ENCODE measurements at regions not wholly inside any gene's neighbourhood (a gene's known extent, or its start where the extent isn't known, plus 50 kb on each side); places are given as distances from the start of the nearest gene placed in this dataset.
A peak's percentile ranks its signal among the peaks of the same experiment; 100 is the strongest.

DNA sequence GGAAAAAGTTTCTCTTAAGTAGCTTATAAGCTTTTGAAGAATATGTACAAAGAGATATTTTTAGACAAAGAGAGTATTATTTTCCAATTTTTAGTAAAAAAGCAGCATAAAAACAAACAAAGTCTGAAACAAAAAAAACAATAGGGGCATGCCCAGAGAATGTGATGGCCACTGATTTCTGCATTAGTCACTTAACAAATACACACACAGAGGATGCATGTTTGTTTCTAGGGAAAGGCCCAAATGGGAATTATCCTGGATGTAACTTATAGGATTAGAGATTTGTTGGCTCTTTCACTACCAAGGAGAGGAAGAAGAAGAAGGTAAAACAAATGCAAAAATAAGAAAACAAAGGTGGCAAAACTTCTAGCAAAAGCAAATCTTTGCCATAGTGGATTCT lies 95.9 kb upstream of the SCOC start:
- no peak for DNase-seq

DNA sequence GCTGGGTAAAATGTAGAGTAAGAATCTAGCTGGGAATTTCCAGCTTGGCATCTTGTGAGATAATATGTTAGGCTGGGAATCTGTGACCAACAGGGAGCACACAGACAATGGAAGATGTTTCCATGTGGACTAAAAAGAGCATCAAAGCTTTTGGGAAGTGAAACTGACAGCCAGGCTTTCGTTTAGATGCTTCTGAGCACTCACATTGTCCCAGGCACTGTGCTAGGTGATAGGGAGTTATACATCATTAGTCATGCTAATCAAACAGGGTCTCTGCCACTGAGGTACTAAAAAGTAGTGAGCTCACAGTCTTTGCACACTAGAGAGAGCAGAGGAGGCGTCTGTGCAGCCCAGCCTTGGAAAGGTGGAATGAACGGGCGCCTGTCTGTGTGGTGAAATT lies 101.9 kb upstream of the SCOC start:
- DNase-seq: no peak

- DNase-seq: no peak
Observed at GRCh38 chr4:140269369-140269768, 104.1 kb upstream of the SCOC start.

GRCh38 chr4:140268186-140268841 lies 105.1 kb upstream of the SCOC start:
- no peak for DNase-seq

GRCh38 chr4:140267576-140267975 lies 105.9 kb upstream of the SCOC start:
- no peak for DNase-seq

GRCh38 chr4:140266958-140267568 lies 106.4 kb upstream of the SCOC start:
- peak; percentile 77 for DNase-seq

DNA sequence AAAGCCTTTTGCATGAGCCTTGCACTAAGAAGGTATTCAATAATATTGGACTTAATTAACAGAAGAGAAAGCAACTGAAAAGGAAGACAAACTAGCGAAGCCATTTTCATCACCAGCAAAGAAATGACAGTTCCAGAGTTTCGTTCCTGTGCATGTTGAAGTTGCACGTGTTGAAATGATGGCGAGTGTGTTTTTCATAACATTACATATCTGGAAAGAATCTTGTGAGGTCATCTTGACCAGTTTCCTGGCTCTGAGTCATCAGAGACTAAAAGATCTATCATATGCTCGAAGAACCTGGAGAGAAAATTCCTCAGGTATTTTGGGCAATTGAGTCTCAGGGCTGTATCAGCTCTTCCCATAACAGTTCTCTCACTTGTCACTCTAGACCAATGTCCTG lies 106.2 kb upstream of the MAML3 start:
- DNase-seq: peak; percentile 80

GRCh38 chr4:140258476-140258875 lies 104.5 kb upstream of the MAML3 start:
- no peak for DNase-seq

- DNase-seq: peak; percentile 46
Observed at GRCh38 chr4:140257461-140258305, 103.7 kb upstream of the MAML3 start.

GRCh38 chr4:140256941-140257340 lies 103.0 kb upstream of the MAML3 start:
- DNase-seq: peak; percentile 61

DNA sequence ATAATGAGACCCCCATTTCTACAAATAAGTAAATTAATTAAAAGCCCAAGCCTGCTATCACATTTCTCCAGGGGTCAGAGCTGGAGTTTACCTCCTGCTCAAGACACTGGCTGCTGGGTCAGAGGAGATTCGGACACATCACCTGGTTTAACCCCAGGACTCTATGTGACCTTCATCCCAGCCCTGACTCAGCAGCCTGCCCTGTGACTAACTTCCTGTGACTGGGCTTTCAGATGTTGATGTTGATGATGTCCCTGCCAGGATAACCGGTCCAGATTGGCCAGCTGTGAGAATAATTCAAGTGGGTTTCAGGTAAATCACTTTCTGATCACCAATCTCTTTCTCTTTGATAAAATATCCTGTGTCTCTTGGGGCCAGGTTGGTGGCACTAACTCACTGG lies 102.4 kb upstream of the MAML3 start:
- DNase-seq: peak; percentile 43

DNA sequence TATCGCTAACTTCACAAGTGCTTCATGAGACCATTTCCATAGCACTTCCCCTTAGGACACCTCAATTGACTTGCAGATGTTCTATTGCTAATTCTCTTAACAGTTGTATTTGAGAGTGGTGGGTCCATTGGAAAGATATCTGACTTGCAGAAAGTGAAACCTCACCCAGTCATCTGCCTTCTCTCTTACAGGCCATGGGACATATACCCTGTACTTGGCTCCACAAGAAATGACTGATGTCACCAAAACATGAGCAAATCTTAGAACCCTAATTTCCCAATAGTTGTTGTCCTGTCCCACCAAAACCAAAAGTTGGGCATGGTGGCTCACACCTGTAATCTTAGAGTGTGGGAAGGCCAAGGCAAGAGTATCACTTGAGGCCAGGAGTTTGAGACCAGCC lies 101.9 kb upstream of the MAML3 start:
- DNase-seq: no peak

DNA sequence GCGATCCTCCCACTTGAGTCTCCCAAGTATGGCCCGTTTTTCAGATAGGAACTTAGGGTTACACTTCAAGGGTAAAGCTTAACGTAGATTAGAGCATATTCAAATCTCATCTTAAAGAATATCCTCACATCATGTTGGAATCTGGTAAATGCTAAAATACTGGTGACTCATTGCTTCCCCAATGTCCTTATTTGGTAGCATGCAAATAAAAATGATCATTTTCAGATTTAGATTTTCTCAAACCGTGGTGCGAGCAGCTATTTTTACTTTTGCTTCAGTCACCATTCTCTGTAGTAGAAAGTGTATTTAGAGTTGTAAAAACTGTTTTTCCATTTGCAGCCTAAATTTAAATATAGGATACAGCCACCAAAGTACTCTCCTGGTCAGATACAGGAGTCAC lies 101.5 kb upstream of the MAML3 start:
- DNase-seq: peak; percentile 69

DNA sequence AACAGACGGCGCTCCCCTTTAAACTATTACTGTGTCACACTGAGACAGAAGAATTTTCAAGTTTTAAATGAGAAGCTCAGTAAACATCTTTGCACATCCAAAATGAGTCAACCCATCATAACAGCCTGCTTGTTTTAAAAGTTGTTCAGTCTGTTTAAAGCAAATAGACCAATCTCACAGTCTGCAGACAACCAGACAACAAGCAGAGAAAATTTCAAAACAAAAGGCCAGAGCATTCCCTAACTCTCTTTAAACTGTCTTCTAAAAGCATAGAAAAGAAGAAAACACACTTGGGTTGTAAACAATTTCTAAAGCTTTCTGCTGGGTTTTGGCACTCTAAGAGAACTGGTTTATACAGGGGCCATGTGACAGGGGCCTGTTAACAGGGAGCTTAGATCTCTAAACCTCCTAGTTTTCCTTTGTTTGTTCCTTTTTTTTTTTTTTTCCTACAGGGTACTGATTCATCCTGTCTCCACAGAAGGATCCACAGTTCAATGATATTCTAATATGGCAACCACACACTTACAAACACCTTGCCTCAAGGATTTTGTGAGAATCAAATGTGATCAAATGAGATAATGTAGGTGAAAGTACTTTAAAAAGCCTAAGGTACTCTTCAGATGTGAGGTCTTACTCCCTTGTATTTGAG lies 100.8 kb upstream of the MAML3 start:
- DNase-seq: no peak

- DNase-seq: peak; percentile 24
Observed at GRCh38 chr4:140253556-140254027, 99.6 kb upstream of the MAML3 start.

- DNase-seq: peak; percentile 84
Observed at GRCh38 chr4:140252742-140253555, 99.0 kb upstream of the MAML3 start.

DNA sequence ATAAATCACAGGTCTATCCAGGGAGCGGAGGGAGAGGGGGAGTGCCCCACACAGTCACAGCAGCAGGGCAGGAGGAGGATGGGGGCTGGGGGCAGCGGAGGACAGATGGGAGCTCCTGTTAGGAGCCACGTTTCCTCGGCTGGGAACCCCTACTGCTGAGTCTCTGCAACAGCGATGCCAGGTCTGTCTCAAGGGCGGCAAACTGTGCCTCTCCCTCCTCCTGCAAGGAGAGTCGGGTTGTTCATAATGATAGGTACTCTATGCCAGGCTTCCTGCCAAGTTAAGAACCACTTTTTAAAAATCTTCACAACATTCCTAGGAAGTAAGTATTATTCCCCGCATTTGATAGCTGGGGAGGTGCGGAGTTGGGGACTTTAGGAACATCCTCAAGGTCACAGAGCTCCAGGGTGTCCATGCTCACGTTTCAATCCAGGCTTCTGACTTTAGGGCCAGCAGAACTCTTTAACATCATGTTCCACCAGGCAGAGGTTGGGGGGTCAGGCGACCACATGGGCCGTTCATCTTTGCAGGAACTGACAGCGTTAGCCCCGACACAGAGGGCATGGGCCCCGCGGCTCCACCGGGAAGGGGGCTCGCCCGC lies 98.3 kb upstream of the MAML3 start:
- peak; percentile 38 for DNase-seq

GRCh38 chr4:140251571-140251970 lies 97.6 kb upstream of the MAML3 start:
- DNase-seq: no peak

- peak; percentile 35 for DNase-seq
Observed at GRCh38 chr4:140250989-140251552, 97.1 kb upstream of the MAML3 start.

DNA sequence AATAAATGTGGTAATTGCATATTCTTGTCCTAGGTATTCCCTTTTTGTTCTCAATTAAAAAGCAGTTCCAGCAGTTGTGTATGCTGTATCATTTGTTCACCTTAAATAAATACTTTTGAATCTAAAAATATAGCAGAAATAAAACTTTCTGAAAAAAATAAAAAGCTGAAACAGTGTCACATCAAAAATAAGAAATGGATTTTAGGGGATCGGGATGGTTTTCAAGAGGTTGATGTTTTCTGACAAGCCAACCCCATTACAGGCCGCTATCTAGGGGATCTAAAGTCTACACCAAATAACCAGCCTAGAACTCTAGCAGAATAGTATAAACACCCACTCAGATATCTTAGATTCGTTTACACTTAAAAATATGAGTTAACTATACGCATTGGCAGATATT lies 95.4 kb upstream of the MAML3 start:
- peak; percentile 36 for DNase-seq

DNA sequence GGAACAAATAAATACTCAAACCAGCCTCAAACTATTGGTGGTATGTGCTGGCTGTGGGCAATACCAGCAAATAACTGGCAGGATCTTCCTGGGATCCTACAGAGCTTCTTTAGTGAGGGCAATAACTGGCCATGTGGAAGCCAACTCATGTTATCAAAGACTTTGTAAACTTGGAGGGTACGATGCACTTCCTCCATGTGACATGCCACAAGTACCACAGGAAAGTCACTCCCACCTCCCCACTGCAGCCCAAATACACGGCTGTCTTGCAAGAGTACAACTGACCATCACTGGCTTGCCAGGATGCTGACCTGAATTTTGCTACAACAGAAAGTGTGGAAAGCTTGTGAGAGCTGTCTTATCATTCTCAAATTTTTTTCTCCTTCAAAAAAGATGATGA lies 93.3 kb upstream of the MAML3 start:
- DNase-seq: no peak

- no peak for DNase-seq
Observed at GRCh38 chr4:140246216-140246615, 92.2 kb upstream of the MAML3 start.

Data from fibroblast of skin of right quadriceps (primary cell).